ENCODE measurements at regions not wholly inside any gene's neighbourhood (a gene's known extent, or its start where the extent isn't known, plus 50 kb on each side); places are given as distances from the start of the nearest gene placed in this dataset.

DNA sequence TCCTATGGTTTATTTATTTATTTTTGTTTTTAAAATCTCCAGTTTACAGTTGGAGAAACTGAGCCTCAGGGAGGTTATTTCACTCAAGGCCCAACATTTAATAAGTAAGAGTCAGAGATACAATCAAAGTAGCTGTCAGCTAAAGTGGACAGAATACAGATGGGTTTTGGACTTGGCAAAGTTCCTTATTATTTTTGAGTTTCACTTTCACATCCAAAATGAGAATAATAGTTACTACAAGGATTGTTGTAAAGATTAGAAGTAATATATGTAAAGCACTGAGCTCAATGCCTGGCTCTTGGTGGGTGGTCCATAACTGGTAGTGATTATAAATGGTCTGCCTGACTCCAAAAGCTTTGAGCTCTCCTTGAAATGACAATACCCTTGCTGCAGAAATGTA is 87.5 kb upstream of the SESN3 start:
- TF ChIP-seq POLR2AphosphoS5 (IDR thresholded peaks at IDR 0.05; ENCODE audit: low read depth, low read length) (no peak), TAF1 (IDR thresholded peaks at IDR 0.05; ENCODE audit: borderline replicate concordance, insufficient read depth, low read length) (no peak), SIN3A (IDR thresholded peaks at IDR 0.05; ENCODE audit: borderline replicate concordance, insufficient read depth, low read length) (no peak)
- TF ChIP-seq, protein P1, sequence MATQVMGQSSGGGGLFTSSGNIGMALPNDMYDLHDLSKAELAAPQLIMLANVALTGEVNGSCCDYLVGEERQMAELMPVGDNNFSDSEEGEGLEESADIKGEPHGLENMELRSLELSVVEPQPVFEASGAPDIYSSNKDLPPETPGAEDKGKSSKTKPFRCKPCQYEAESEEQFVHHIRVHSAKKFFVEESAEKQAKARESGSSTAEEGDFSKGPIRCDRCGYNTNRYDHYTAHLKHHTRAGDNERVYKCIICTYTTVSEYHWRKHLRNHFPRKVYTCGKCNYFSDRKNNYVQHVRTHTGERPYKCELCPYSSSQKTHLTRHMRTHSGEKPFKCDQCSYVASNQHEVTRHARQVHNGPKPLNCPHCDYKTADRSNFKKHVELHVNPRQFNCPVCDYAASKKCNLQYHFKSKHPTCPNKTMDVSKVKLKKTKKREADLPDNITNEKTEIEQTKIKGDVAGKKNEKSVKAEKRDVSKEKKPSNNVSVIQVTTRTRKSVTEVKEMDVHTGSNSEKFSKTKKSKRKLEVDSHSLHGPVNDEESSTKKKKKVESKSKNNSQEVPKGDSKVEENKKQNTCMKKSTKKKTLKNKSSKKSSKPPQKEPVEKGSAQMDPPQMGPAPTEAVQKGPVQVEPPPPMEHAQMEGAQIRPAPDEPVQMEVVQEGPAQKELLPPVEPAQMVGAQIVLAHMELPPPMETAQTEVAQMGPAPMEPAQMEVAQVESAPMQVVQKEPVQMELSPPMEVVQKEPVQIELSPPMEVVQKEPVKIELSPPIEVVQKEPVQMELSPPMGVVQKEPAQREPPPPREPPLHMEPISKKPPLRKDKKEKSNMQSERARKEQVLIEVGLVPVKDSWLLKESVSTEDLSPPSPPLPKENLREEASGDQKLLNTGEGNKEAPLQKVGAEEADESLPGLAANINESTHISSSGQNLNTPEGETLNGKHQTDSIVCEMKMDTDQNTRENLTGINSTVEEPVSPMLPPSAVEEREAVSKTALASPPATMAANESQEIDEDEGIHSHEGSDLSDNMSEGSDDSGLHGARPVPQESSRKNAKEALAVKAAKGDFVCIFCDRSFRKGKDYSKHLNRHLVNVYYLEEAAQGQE (IDR thresholded peaks at IDR 0.05; ENCODE audit: insufficient read depth in 1 of 2, low read depth in 2 of 2, low read length in 2 of 2): no peak
